AG09319 (cell line): ENCODE measurements at regions not wholly inside any gene's neighbourhood (a gene's known extent, or its start where the extent isn't known, plus 50 kb on each side); places are given as distances from the start of the nearest gene placed in this dataset.

Experiments used
- DNase-seq: peaks from one replicate; pipeline ENCODE4 v3.0.0-alpha.2; 2010; ENCODE audit warnings: low read depth; ENCODE audit errors: extremely low read depth
- CTCF ChIP-seq: IDR thresholded peaks from 2 replicates; pipeline ENCODE4 v1.5.1; 2011; ENCODE audit warnings: low read depth, mild to moderate bottlenecking, inconsistent platforms, low read length, moderate library complexity

GRCh38 chr1:87730274-87731216, 401.9 kb downstream of the LMO4 start:
- no peak for DNase-seq
- TF ChIP-seq CTCF, result no peak

- no peak for DNase-seq
- no peak for TF ChIP-seq CTCF
These were observed 404.7 kb downstream of the LMO4 start for GRCh38 chr1:87733386-87733785.

- DNase-seq, result no peak
- TF ChIP-seq CTCF, result no peak
These were observed 407.1 kb downstream of the LMO4 start for GRCh38 chr1:87735750-87736149.

GRCh38 chr1:87739141-87739540, 410.5 kb downstream of the LMO4 start:
- TF ChIP-seq CTCF, result no peak
- no peak for DNase-seq

GRCh38 chr1:87739704-87740103, 411.0 kb downstream of the LMO4 start:
- no peak for TF ChIP-seq CTCF
- DNase-seq, result no peak

GRCh38 chr1:87743256-87743655, 414.6 kb downstream of the LMO4 start:
- DNase-seq, result no peak
- no peak for TF ChIP-seq CTCF

- TF ChIP-seq CTCF, result no peak
- no peak for DNase-seq
These were observed 415.4 kb downstream of the LMO4 start for GRCh38 chr1:87744056-87744455.
